Right kidney (tissue), 1 donor: ENCODE measurements at regions not wholly inside any gene's neighbourhood (a gene's known extent, or its start where the extent isn't known, plus 50 kb on each side); places are given as distances from the start of the nearest gene placed in this dataset.
A peak's percentile ranks its signal among the peaks of the same experiment; 100 is the strongest.

ENCODE experiments used
- DNase-seq: peaks from one replicate; pipeline ENCODE4 v3.0.0-alpha.2; 2016

GRCh38 chr1:29786791-29787732 lies 550.7 kb downstream of the PTPRU start:
- DNase-seq = no peak

- no peak for DNase-seq
Measured at GRCh38 chr1:29786195-29786594, 549.9 kb downstream of the PTPRU start.

- no peak for DNase-seq
Measured at GRCh38 chr1:29785554-29785953, 549.2 kb downstream of the PTPRU start.

GRCh38 chr1:29785137-29785527 lies 548.8 kb downstream of the PTPRU start:
- no peak for DNase-seq

GRCh38 chr1:29784276-29785136 lies 548.2 kb downstream of the PTPRU start:
- DNase-seq = no peak

- no peak for DNase-seq
Measured at GRCh38 chr1:29783508-29784275, 547.4 kb downstream of the PTPRU start.

- no peak for DNase-seq
Measured at GRCh38 chr1:29782846-29783507, 546.7 kb downstream of the PTPRU start.

GRCh38 chr1:29779146-29779545 lies 542.8 kb downstream of the PTPRU start:
- no peak for DNase-seq

GRCh38 chr1:29777522-29777921 lies 541.2 kb downstream of the PTPRU start:
- no peak for DNase-seq

- DNase-seq = no peak
Measured at GRCh38 chr1:29774355-29774754, 538.0 kb downstream of the PTPRU start.

GRCh38 chr1:29772584-29773100 lies 536.3 kb downstream of the PTPRU start:
- DNase-seq = no peak

- no peak for DNase-seq
Measured at GRCh38 chr1:29767769-29768425, 531.6 kb downstream of the PTPRU start.

- DNase-seq = no peak
Measured at GRCh38 chr1:29767088-29767685, 530.9 kb downstream of the PTPRU start.

- DNase-seq = no peak
Measured at GRCh38 chr1:29762635-29763034, 526.3 kb downstream of the PTPRU start.

GRCh38 chr1:29761159-29761928 lies 525.0 kb downstream of the PTPRU start:
- DNase-seq = no peak

GRCh38 chr1:29760067-29760564 lies 523.8 kb downstream of the PTPRU start:
- DNase-seq = no peak

GRCh38 chr1:29758781-29759499 lies 522.6 kb downstream of the PTPRU start:
- DNase-seq = no peak

- peak; percentile 10 for DNase-seq
Measured at GRCh38 chr1:29757866-29758780, 521.8 kb downstream of the PTPRU start.
